GM19455 (cell line): ENCODE measurements at regions not wholly inside any gene's neighbourhood (a gene's known extent, or its start where the extent isn't known, plus 50 kb on each side); places are given as distances from the start of the nearest gene placed in this dataset.

Source experiments
- ATAC-seq: cut with Tn5 transposase; IDR thresholded peaks from one replicate; pipeline ENCODE4 v1.9.1; 2021; ENCODE audit not compliant: unreplicated experiment

DNA sequence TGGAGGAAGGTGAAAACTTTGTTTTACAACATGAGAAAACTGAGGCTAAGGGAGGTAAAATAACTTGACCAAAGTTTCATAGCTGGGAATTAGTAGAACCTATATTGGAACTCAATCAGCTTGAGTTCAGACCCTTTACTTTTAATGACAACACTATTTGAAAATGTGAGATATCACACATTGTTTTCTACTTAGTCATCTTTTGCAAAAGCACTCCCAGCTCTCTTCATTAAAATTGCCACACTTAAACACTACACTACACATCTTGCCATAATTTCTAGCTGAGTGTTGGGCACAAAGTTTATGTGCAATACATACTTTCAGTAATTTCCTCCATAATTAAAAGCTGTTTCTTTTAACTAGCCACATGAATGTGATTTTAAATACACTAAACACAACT is 230.4 kb upstream of the DCBLD2 start:
- ATAC-seq = no peak

DNA sequence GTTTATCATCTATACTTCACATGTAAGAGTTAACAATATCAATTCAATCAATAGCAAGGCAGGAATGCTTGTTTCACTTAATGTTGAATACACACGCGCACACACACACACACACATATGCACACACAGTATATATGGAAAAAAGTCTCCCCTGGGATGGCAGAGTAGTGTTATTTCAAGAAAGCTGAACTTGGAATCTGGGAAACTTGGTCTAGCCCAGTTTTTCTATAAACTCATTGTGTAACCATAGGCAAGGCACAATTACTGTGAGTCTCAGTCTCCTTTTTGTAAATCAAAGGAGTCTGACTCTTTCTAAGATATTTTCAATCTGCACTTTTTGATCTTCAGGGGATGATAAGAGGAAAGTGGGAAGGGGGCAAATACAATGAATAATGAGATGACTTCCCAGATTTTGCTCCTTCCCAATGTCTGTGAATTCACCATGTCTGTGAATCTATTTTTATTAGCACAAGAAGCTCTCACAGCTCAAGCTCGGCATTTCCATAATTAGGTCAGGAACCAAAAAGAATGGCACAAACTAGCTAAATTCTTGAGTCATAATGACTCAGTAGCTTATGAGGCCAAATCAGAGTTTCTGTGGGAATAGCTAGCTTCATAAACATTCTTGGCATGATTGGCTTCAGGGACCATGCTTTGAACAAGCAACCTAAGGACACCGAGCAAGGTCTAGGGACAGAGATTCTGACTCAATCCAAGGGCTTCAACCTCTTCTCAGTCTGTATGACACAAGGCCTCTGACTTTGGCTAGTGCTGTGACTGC is 227.4 kb upstream of the DCBLD2 start:
- no peak for ATAC-seq

DNA sequence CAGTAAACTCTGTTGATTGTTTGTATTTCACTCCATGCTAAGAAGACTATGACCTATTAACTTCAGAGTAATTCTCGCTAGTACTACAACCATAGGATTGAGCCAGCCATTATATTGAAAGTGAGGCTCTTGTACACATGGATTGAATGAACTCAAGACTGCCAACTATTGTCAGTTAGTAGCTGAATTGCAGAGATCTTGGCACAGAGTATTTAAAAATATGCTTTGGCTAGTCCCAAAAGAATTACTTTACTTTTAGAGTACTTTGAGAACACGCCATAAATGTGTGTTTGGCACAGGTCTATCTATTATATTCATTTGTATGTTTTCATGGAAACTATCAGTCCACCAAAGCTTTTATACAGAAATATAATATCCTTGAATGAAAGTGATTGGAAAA is 226.7 kb upstream of the DCBLD2 start:
- ATAC-seq = no peak

DNA sequence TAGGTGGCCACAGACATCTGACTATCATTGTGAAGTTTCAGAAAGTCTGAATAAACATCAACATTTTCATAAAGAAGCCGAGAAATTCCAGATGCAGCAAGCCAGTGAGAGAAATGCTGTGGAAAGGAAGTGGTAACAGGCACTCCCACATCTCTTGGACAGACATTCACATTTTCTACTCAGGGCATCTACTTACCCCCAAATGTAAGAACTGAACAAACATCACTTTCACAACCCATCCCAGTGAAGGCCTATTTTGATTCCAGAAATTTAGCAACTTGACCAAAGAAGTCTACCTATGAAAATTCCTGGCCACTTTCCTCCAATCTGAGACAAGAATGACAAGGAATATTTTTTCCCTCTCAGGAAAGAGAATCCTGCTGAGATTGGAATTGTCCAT is 224.8 kb upstream of the DCBLD2 start:
- no peak for ATAC-seq

DNA sequence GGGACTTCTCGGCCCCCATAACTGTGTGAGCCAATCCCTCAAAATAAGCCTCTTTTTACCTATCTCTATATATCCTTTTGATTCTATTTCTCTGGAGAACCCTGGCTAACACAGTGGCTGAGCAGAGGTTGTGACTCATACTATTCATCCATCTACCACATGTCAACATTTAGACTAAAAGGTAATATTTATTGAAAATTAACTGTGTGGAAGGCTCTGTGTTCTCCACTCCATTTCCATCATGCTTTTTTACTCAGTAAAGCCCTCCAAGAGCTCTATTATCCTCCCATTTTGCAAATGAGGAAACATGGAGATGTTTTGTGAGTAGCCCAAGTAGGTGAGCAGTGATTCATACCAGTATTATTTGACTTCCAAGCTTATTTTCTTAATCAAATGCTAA is 217.9 kb upstream of the DCBLD2 start:
- no peak for ATAC-seq

DNA sequence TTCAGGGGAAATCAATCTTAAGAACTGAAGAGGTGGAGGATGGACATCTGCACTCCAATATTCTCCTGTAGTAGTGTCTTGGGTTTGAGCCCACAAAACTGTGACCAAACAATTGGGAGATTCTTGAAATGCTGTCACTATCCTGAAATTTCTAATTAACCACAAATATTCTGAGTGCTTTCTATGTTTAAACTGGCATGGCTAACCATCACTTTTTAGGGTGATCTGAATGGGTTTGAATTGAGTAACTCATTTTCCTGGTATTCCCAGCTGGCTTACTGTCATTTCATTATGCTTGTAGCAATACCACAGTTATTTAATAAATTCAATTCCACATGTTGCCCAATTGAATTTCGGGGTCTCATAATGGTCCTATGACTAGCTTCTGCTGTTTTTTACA is 216.9 kb upstream of the DCBLD2 start:
- no peak for ATAC-seq

DNA sequence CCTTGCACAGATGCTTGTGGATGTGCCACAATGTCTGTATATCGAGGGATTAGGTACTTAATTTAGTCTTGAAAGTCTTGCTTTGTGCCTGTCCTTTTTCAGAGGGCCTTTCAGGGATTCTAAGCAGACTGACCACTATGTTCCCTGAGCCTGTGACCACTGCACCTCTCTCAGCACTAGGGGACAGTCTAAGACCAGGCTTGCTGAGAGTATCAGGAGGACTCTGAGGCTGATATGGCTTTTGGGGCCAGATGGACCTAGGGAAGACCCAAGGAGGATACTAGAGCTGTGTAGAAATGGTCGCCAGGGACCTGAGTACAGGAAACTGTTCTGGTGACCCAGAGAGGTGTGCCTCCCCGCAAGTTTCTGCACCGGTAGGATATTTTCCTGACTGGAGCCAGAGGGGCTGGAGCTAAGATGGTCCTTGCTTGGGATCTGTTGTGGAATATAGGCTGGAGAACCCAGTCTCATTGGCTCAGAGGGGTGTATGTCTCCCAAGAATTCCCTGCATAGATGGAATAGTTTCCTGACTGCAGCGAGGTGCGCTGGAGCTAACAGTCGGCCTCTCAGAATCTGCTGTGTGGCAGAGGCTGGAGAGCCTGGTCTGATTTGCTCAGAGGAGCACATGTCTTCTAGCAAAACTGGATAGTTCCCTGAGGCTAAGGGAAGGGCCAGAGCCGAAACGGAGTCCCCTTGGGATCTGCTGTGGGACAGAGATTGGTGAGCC is 213.2 kb upstream of the DCBLD2 start:
- no peak for ATAC-seq

DNA sequence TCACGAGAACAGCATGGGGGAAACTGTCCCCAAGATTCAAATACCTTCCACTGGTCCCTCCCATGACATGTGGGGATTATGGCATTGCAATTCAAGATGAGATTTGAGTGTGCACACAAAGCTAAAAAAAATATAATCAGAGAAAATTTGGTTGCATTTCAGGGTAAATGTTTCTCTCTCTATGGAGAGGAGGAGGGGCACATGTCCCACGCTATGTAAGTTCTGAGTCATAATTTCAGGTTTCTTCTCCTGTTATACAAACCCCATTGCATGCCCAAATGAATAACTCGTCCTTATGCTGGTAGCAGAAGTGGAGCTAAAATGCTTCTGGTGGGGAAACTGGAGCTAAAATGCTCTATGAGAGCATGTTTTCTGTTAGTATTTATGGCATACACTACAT is 209.7 kb upstream of the DCBLD2 start:
- no peak for ATAC-seq

DNA sequence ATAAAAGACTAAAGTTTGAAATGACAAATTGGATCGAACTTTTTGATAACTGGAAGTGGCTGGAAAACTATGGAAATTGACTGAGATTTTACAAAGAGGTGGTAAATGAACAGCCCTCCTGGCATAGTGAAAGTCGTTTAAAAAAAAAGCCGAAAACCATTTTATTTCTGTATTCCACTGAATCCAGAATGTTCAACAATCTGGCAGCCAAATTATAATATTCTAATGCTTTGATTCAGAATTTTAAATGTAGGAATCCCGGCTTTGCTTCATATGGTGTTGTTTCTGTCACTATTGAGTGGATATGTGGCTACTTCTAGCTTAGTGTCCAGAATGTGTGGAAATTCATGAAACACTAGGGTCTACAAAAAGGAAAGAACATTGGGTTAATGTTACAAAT is 208.9 kb upstream of the DCBLD2 start:
- no peak for ATAC-seq

DNA sequence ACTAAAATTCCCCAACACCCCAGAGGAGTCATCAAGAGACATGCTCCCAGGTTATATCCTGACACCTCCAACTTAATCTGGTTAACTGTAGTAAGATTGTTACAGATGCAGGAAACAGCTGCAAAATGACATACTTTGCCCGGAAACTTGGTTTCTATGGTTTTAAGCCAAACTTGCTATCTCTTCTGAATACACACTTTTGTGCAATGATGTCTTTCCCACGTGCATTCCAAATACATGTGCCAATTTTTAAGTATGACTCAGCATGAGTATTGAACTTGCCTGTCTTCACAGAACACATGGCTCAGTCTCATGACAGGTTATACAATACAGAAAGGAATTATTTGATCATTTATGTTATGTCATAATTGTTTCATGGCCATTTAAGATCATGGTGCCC is 207.0 kb upstream of the DCBLD2 start:
- no peak for ATAC-seq

DNA sequence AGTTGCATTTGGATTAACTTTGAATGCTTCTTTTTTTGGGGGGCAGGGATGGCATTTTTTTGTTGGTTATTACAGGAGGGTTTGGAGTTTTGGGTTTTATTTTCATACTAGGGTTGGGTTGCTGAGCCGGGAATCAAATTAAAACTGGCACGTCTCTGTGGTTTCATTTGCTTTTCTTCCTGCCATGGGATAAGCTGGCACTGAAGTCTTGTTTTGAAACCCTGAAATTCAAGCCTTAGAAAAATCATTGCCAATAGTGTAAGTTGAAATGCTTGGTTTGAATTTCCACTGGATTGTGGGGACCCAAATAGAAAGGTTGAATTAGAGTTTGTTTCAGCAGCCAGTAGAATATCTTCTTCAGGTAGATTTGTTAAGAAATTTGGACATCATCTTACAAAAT is 193.1 kb upstream of the DCBLD2 start:
- no peak for ATAC-seq

DNA sequence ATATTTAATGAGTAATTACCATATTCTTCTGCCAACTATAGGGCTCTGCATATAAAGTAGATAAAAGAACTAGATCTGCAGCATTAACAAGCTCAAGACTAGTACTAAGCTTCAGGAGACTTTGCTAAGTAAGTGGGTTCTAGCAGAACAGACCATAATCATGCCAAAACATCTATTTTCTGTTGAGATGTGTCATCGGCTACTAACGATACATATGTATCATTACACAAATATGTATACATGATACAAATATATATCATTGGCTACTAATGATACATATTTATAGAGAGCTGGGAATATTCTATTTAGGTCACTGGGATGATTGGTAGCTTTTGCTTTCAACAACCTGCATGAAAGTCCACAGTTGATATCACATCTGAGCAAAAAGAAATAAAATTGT is 185.8 kb upstream of the DCBLD2 start:
- ATAC-seq = no peak

DNA sequence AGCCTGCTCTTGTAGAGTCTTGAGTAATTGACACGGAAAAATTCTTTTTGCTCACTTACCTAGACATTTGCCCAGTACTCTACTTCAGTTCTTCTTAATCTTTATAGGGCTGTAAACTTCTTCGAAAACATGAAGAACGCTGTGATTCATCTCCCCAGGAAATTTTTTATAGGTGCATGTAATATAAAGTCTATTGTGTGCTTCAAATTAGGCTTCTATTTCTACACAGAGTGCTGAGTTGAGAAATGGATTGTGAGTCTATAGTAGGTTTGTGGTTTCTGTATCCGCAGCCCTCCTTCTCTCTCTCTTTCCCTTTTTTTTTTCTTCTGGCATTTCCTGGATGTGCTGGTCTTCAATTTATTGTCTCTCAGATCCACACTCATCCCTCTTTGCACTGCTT is 183.3 kb upstream of the DCBLD2 start:
- no peak for ATAC-seq

DNA sequence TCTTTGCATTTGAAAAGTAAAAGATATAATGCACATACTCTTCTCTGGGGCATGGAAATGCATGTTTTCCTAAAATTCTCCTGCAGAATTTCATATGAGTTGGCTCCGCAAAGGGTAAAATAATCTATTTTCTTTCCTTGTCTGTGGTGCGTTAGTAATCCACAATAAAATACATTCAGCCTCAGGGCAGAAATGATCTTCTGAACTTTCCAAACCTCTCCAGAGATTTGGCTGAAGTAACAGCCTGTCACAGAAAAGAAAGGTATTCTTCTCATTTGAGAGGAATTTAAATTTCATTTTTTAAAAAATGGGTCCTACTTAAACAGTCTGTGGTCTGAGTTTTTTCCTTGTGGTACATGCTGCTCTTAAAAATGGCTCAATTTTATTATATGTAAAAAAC is 182.7 kb upstream of the DCBLD2 start:
- ATAC-seq = no peak

DNA sequence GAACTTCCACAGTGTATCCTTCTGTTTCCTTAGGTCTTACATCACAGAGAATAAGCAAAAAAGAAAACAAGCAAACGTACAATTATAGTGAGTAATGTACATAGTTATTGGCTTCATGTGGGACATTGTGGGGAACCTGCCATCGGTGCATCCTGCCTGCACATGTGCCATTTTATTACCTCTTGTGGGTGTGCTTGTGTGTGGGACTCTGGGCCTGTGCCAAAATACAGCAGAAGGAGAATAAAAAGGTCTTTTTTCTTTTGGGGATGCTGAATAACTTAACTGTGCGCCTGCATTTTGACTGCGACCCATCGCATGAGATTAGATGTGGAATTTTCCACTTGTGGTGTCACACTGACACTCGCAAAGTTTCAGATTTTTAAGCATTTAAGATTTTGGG is 169.6 kb upstream of the DCBLD2 start:
- no peak for ATAC-seq

DNA sequence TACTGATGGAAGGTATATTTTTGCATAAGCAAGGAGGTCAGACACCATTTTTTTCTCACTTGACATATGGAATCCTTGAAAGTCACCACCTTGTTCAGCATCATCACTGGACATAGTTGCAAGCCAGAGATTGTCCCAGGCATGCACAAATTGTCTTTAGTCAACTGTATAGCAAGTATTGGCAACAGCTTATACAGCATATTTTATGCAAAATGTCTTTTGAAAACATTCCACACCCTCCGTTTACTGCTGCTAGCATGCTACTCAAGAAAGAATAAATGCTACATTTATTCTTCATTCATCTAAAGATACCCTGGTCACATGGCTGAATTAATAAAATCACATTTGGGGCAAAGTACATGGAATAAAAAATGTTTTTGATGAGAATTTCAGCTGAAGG is 168.5 kb upstream of the DCBLD2 start:
- ATAC-seq = no peak

DNA sequence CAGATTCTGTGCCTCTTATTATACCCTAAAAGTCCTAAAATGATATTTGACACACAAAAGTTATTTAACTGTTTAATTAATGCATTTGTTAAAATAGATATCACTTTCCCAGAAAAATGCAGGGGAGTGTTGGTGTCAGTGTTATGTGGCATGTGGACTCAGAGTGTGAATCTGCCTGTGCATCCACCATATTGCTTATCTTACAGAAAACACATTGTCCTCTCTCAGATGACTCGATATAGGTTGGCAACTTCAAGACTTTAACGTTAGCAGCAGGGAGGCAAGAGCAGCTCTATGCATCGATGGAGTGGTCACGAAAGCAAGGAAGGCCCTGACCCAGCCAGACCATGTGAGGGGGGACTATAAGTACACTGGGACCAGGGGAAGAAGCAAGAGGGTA is 165.4 kb upstream of the DCBLD2 start:
- no peak for ATAC-seq

DNA sequence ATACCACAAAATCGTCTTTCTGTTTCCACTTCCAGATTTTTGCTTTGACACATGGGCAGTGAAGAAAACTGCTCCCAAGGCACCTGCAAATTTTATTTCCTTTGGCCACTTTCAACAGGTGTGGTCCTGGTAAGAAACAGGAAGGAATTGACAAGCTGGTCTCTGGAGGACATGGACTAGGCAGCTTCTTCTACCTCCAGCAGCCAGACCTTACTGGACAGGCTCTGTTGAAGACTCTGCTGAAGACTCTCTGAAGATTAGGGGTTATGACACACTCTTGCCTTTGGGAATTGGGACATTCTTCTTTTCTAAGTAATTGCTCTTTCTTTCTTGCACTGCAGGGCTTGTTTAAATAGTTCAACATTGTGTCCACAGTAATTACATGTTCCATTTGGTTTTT is 147.7 kb upstream of the DCBLD2 start:
- ATAC-seq = no peak

DNA sequence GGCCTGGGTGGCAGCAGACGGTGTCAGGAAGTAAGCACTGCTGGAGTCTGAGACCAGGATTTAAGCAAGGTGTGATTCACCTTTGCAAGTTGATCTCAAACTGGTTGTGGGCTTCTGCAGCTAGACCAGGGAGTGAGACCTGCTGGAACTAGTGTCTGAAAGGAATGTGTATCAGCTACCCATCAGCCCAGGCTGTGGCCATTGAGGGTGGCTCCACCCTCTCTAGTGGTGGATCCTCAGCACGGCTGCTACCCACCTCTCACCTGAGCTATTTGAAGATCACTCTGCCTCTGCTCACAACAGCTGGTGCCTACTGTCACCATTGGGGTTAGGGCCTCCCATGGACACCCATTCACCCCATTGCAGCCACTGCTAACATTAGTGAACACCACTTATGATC is 140.3 kb upstream of the DCBLD2 start:
- ATAC-seq = no peak

DNA sequence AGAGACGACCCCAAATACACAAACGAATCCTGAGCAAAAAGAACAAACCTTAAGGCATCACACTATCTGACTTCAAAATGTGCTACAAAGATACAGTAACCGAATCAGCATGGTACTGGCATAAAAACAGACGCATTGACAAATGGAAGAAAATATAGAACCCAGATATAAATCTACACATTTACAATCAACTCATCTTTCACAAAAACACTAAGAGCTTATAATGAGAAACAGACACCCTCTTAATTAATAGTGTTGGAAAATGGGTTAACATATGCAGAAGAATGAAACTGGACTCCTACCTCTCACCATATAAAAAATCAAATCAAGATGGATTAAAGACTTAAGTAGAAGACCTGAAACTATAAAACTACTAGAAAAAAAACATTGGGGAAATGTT is 130.3 kb upstream of the DCBLD2 start:
- ATAC-seq = no peak

DNA sequence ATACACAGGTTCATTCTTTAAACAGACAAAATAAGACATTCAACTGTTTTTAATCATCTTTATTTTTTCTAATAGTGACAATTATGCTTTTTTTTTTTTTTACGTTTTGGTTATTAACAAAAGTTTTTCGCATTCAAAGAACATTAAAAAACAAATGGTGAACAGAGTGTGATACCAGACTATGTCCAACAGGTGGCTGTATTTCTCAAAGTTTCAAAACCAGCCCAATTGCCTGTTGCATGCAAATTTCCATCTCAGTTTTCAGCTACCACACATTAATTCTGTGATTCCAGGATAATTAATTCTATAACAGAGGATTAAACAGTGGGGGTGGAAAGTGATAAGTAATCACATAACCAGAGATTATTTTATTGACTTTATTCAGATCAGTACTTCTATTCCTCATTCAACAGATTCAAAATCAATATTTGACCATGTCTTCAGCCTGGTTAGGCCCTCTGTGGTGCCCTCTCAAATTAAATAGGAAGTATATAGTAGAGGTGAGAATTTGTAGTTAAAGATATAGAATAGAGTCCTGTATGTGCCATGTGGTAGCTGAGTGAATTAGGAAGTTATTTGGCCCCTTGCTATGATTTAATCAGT is 122.2 kb upstream of the DCBLD2 start:
- ATAC-seq = peak; percentile 89

DNA sequence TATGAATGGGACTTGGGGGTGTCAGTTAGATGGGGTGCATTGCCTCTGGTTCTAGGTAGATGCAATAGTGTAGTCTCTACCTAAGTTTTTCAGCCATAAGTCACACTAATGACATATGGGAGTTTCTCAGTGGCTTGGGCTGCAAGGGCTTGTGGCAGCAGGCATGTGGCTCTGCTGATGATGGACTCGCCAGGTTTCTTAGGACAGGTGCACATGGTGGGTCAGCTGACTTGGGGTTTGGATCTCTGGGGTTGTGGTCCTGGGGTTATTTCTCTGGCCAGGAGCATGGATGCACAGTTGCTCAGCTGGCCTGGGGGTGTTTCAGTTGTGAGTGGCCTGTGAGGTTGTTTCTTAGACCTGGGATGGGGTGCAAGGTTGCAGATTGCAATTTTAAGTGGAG is 120.0 kb upstream of the DCBLD2 start:
- no peak for ATAC-seq
